ENCODE measurements at regions not wholly inside any gene's neighbourhood (a gene's known extent, or its start where the extent isn't known, plus 50 kb on each side); places are given as distances from the start of the nearest gene placed in this dataset.

DNA sequence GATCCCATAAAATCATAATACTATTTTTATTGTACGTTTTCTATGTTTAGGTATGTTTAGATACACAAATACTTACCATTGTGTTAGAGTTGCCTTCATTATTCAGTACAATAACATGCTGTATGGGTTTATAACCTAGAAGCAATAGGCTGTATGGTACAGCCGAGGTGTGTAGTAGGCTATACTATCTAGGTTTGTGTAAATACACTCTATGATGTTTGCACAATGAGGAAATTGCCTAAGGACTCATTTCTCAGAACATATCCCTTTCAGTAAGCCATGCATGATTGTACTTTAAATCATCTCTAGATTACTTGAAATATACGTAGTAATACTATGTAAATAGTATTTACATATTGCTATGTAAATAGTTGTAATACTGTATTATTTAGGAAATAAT lies 156.7 kb downstream of the CDCA7 start:
- in situ Hi-C loops (cut with MboI; ENCODE audit: low sequenced_read_pairs, unreplicated experiment), result no loop called here
- TF ChIP-seq, protein P1, sequence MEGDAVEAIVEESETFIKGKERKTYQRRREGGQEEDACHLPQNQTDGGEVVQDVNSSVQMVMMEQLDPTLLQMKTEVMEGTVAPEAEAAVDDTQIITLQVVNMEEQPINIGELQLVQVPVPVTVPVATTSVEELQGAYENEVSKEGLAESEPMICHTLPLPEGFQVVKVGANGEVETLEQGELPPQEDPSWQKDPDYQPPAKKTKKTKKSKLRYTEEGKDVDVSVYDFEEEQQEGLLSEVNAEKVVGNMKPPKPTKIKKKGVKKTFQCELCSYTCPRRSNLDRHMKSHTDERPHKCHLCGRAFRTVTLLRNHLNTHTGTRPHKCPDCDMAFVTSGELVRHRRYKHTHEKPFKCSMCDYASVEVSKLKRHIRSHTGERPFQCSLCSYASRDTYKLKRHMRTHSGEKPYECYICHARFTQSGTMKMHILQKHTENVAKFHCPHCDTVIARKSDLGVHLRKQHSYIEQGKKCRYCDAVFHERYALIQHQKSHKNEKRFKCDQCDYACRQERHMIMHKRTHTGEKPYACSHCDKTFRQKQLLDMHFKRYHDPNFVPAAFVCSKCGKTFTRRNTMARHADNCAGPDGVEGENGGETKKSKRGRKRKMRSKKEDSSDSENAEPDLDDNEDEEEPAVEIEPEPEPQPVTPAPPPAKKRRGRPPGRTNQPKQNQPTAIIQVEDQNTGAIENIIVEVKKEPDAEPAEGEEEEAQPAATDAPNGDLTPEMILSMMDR (IDR thresholded peaks at IDR 0.05; ENCODE audit: borderline replicate concordance, control extremely low read depth, extremely low read depth, insufficient read depth, missing control alignments), result no peak
- no peak for DNase-seq (ENCODE audit: low spot score)

DNA sequence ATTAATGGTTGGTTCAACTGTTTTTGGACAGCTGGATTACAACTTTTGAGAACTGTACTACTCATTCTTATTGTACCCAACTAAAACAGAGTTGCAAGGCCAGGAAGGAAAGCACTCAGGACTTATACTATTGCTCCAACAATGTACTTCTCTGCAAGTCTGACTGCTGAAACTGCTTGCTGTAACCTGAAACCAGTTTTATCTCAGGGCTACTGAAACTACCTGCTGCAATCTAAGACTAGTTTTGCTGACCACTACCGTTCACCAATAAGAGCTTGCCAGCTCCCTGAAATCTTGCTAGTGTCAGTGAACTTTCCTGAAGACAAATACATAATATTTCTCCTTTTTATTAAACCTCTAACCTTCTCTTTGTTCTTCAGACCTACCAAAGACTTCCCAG lies 157.3 kb downstream of the CDCA7 start:
- no peak for DNase-seq (ENCODE audit: low spot score)
- in situ Hi-C loops (cut with MboI; ENCODE audit: low sequenced_read_pairs, unreplicated experiment), result no loop called here
- TF ChIP-seq, protein P1 (IDR thresholded peaks at IDR 0.05; ENCODE audit: borderline replicate concordance, control extremely low read depth, extremely low read depth, insufficient read depth, missing control alignments), result no peak

DNA sequence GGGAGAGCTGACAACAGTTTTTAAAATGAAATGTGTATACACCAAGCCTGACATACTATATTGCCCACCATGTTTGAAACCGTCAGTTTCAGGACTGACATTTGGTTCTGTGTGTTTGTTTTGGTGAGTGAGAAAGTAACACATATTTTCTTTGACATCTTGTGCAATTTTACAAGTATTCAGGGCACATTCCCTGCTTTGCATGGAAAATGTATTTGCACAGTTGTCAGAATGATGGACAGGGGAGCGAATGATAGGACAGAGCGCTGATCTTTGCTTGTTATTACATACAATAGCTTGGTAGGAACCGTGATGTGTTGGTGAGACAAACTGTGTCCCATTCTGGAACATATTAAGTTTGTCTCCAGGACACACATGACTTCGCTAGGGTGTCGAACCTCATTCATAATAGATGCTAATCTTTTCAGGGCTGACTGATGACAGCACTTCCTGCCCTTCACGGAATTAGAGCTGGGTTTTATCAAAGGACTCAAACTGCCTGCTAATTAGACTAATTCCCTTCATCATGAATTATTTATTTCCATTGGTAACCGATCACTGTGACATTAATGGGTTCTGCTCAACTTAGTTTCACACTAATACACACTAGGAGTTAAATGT lies 158.5 kb downstream of the CDCA7 start:
- in situ Hi-C loops (cut with MboI; ENCODE audit: low sequenced_read_pairs, unreplicated experiment), result no loop called here
- TF ChIP-seq, protein P1 (IDR thresholded peaks at IDR 0.05; ENCODE audit: borderline replicate concordance, control extremely low read depth, extremely low read depth, insufficient read depth, missing control alignments), result no peak
- DNase-seq (ENCODE audit: low spot score), result no peak

DNA sequence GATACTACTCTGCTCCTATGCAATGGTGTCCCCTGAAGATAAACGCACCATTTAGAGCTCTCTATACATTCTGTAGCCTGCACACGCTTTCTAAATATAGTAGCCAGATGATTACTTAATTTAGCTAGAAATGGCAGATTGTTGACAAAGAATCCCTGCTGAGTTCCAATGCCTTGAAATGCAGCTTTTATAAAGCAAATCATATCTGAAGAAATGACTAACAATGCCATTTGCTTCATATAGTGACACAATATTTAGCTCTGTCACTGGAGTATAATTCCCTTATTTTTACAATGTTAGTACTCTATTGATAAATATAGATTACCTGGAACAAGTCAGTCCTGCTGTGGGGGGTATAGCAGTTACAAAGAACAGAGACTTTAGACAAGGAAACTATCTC lies 166.2 kb downstream of the CDCA7 start:
- no peak for DNase-seq (ENCODE audit: low spot score)
- TF ChIP-seq, protein P1 (IDR thresholded peaks at IDR 0.05; ENCODE audit: borderline replicate concordance, control extremely low read depth, extremely low read depth, insufficient read depth, missing control alignments), result no peak
- in situ Hi-C loops (cut with MboI; ENCODE audit: low sequenced_read_pairs, unreplicated experiment), result no loop called here

DNA sequence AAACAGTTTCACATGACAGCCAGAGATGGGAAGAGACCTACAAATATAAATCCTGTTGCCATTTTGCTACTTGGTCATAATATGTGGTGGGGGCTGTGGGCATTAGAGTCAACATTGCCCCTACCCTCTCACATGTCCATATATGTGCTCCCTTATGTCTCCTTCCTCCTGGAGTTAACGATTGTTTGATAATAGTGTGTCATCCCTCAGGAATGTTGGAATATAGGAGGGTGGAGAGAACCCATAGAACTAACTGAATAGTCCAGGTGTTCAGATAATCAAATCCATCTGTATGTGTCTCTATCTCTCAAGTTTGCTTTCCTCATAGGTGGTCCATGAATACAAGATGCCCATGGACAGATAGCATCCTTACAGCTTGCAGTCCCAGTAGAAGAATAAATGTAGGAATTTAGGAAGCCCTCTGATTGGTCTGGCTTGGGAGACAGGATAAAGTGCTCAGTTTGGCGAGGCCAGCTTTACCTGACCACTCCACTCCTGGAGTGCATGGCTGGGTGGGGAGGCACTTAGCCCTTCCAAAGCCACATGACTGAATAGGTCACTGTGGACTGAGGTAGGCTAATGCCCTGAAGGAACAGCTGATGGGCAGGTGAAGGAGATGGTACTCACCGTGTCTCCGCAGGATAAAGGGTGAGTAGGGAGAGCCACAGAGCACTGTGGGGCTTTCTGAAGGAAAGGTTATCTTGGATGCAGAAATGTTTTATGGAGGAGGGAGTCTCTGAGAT lies 166.9 kb downstream of the CDCA7 start:
- in situ Hi-C loops (cut with MboI; ENCODE audit: low sequenced_read_pairs, unreplicated experiment), result no loop called here
- DNase-seq (ENCODE audit: low spot score), result no peak
- TF ChIP-seq, protein P1 (IDR thresholded peaks at IDR 0.05; ENCODE audit: borderline replicate concordance, control extremely low read depth, extremely low read depth, insufficient read depth, missing control alignments), result no peak

DNA sequence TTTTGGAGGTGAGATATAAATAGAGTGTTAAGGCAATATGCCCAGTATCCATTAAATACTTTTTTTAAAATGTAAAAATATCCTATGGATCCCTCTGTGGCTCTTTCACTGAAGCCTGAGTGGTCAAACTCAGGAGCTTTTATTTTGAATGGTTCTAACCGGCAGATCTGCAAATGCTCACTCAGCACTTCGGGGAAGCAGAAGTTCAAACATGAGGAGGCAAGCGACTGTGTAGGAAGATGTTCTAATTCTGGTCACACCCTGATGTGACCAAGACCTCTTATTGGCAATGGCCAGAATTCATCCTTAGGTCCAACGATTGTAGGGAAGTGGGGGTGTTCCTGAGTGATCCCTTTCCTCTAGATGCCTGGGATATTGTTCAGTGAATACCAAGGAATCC lies 168.8 kb downstream of the CDCA7 start:
- no peak for DNase-seq (ENCODE audit: low spot score)
- TF ChIP-seq, protein P1 (IDR thresholded peaks at IDR 0.05; ENCODE audit: borderline replicate concordance, control extremely low read depth, extremely low read depth, insufficient read depth, missing control alignments), result no peak
- in situ Hi-C loops (cut with MboI; ENCODE audit: low sequenced_read_pairs, unreplicated experiment), result no loop called here

Data from GM13976 (cell line).